Neural progenitor cell (in vitro differentiated cells): ENCODE measurements at regions not wholly inside any gene's neighbourhood (a gene's known extent, or its start where the extent isn't known, plus 50 kb on each side); places are given as distances from the start of the nearest gene placed in this dataset.

Experiments
- DNase-seq: peaks from one replicate; pipeline ENCODE4 v3.0.0-alpha.2; 2016; ENCODE audit warnings: low spot score
- H2AFZ ChIP-seq: fragments of 200-600 bp; sonication (generic); replicated peaks from 2 replicates; pipeline ENCODE4 v1.6.1; 2016; ENCODE audit warnings: antibody characterized with exemption
- H3F3A ChIP-seq: fragments of 200-600 bp; sonication (generic); 2 replicates; pipeline ENCODE4 v1.6.1; 2016; ENCODE audit warnings: antibody characterized with exemption, low read depth
- H3K27ac ChIP-seq: fragments of 200-600 bp; sonication (generic); 2 replicates; pipeline ENCODE4 v1.5.1; 2016; ENCODE audit warnings: mild to moderate bottlenecking
- H3K27me3 ChIP-seq: fragments of 200-600 bp; sonication (generic); 2 replicates; pipeline ENCODE4 v1.6.1; 2016; ENCODE audit warnings: mild to moderate bottlenecking, moderate library complexity
- H3K36me3 ChIP-seq: fragments of 200-600 bp; sonication (generic); 2 replicates; pipeline ENCODE4 v1.5.1; 2016
- H3K4me1 ChIP-seq: fragments of 200-600 bp; sonication (generic); 2 replicates; pipeline ENCODE4 v1.6.1; 2016; ENCODE audit warnings: mixed run types
- H3K4me2 ChIP-seq: fragments of 200-600 bp; sonication (generic); 2 replicates; pipeline ENCODE4 v1.6.1; 2016
- H3K4me3 ChIP-seq: fragments of 200-600 bp; sonication (generic); 2 replicates; pipeline ENCODE4 v1.5.1; 2016
- H3K79me2 ChIP-seq: fragments of 200-600 bp; sonication (generic); 2 replicates; pipeline ENCODE4 v1.6.1; 2016; ENCODE audit warnings: low read depth
- H3K9ac ChIP-seq: fragments of 200-600 bp; sonication (generic); 2 replicates; pipeline ENCODE4 v1.6.1; 2016
- H3K9me3 ChIP-seq: fragments of 200-600 bp; sonication (generic); 2 replicates; pipeline ENCODE4 v1.5.1; 2016; ENCODE audit warnings: low read depth
- H4K20me1 ChIP-seq: fragments of 200-600 bp; sonication (generic); 2 replicates; pipeline ENCODE4 v1.6.1; 2016; ENCODE audit warnings: low read depth
- H3K27ac Mint-ChIP-seq: 3 replicates; pipeline ENCODE4 v1.8.0; 2021; ENCODE audit warnings: mixed read lengths
- H3K27me3 Mint-ChIP-seq: 2 replicates; pipeline ENCODE4 v1.8.0; 2022; ENCODE audit warnings: low read depth, mild to moderate bottlenecking, inconsistent platforms, moderate library complexity, mixed read lengths; ENCODE audit not compliant: insufficient read depth
- H3K36me3 Mint-ChIP-seq: 3 replicates; pipeline ENCODE4 v1.8.0; 2021; ENCODE audit warnings: mixed read lengths
- H3K4me1 Mint-ChIP-seq: 3 replicates; pipeline ENCODE4 v1.8.0; 2021; ENCODE audit warnings: mixed read lengths
- H3K4me3 Mint-ChIP-seq: 3 replicates; pipeline ENCODE4 v1.8.0; 2021; ENCODE audit warnings: mild to moderate bottlenecking, moderate library complexity, mixed read lengths
- H3K9me3 Mint-ChIP-seq: 3 replicates; pipeline ENCODE4 v1.8.0; 2020; ENCODE audit warnings: mixed read lengths
- CTCF ChIP-seq: fragments of 200-600 bp; sonication (generic); IDR thresholded peaks from 2 replicates; pipeline ENCODE4 v1.5.1; 2017; ENCODE audit warnings: antibody characterized with exemption, mild to moderate bottlenecking
- EZH2 ChIP-seq: fragments of 200-600 bp; sonication (generic); IDR thresholded peaks from 2 replicates; pipeline ENCODE4 v1.6.1; 2017; ENCODE audit warnings: antibody characterized with exemption, mild to moderate bottlenecking, moderate library complexity
- EZH2phosphoT487 ChIP-seq: fragments of 200-600 bp; sonication (generic); IDR thresholded peaks from 2 replicates; pipeline ENCODE4 v1.6.1; 2017; ENCODE audit warnings: antibody characterized with exemption

DNA sequence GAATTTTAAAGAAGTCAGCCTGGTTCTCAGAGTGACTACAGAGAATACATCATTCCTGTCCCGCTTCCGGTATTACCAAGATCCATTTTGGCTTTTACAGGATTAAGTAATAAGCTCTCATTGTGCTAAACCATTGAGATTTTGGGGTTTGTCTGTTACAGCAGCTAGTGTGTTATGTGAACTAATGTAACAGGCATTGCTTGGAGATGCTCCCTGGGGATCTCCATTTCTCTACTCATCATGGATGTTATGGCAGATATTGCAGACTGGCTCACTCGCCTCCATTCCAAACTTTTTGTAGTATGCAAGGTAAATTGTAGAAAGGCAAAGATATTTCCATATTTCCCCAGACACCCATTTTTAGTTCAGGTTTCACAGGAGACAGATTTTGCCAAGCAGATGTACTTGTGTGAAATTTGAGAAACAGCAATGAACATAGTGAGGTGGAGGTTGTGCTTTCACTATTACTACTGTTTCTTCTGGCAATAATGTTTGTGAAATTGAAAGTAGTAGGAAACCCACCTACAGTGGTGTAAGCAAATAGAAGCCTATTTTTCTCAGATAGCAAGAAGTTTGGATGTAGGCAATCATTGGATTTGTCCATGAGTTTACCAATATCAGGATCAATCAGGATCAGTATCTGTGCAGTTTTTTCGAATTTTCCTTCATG lies 177.1 kb upstream of the GALNT15 start:
- DNase-seq = no peak
- Mint-ChIP-seq H3K27me3 (no peaks in the 10 kb centered on the region), H3K36me3 (no peaks in the 10 kb centered on the region), H3K4me3 (no peak overlapping the region), H3K9me3 (no peaks in the 10 kb centered on the region), H3K27ac (no peak overlapping the region), H3K4me1 (peaks cover 2% of the 10 kb centered on the region)
- Histone ChIP-seq H3F3A (no peaks in the 10 kb centered on the region), H3K4me3 (no peak overlapping the region), H4K20me1 (no peaks in the 10 kb centered on the region), H3K4me1 (no peaks in the 10 kb centered on the region), H3K79me2 (no peaks in the 10 kb centered on the region), H3K9me3 (no peaks in the 10 kb centered on the region), H3K36me3 (no peaks in the 10 kb centered on the region), H2AFZ (no peak overlapping the region), H3K9ac (no peak overlapping the region), H3K4me2 (no peak overlapping the region), H3K27ac (no peak overlapping the region), H3K27me3 (no peaks in the 10 kb centered on the region)
- TF ChIP-seq EZH2 (no peak), EZH2phosphoT487 (no peak), CTCF (no peak)

DNA sequence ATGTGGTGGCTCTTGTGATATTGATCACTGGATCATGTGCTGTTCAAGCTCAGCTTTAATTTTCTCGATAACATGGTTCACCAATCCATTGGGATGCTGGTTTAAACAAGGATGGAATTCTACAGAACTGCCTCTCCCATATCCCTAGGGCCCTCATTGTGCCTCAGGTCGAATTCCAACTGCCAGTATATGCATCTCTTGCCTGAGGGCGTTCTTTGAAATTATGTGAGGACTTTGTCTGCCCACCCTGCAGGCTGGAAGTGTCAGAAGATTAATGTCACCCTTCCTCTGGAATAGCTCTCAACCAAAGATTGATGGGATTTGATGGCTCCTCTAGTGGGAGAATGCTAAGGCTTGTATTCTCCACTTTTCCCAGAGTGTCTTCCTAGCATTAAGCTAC lies 175.6 kb upstream of the GALNT15 start:
- Histone ChIP-seq H3K79me2 (no peaks in the 10 kb centered on the region), H3K9ac (no peak overlapping the region), H3F3A (no peaks in the 10 kb centered on the region), H3K4me3 (no peak overlapping the region), H3K36me3 (no peaks in the 10 kb centered on the region), H3K4me1 (no peaks in the 10 kb centered on the region), H3K4me2 (no peak overlapping the region), H2AFZ (no peak overlapping the region), H4K20me1 (no peaks in the 10 kb centered on the region), H3K27ac (no peak overlapping the region), H3K9me3 (no peaks in the 10 kb centered on the region), H3K27me3 (no peaks in the 10 kb centered on the region)
- no peak for DNase-seq
- H3K27me3 Mint-ChIP-seq = no peaks in the 10 kb centered on the region
- no peaks in the 10 kb centered on the region for H3K9me3 Mint-ChIP-seq
- H3K4me3 Mint-ChIP-seq = no peak overlapping the region
- no peaks in the 10 kb centered on the region for H3K36me3 Mint-ChIP-seq
- peaks cover 2% of the 10 kb centered on the region for H3K4me1 Mint-ChIP-seq
- no peak for TF ChIP-seq CTCF
- H3K27ac Mint-ChIP-seq = no peak overlapping the region

- Histone ChIP-seq H3K4me3 (no peak overlapping the region), H2AFZ (no peak overlapping the region), H3K4me1 (no peaks in the 10 kb centered on the region), H3K4me2 (no peak overlapping the region), H3K9ac (no peak overlapping the region), H4K20me1 (no peaks in the 10 kb centered on the region), H3K36me3 (no peaks in the 10 kb centered on the region), H3K79me2 (no peaks in the 10 kb centered on the region), H3K9me3 (no peaks in the 10 kb centered on the region), H3K27ac (no peak overlapping the region), H3F3A (no peaks in the 10 kb centered on the region), H3K27me3 (no peaks in the 10 kb centered on the region)
- no peak overlapping the region for H3K4me3 Mint-ChIP-seq
- no peak overlapping the region for H3K27ac Mint-ChIP-seq
- no peaks in the 10 kb centered on the region for H3K36me3 Mint-ChIP-seq
- TF ChIP-seq EZH2phosphoT487 (no peak), CTCF (no peak), EZH2 (no peak)
- no peaks in the 10 kb centered on the region for H3K27me3 Mint-ChIP-seq
- no peaks in the 10 kb centered on the region for H3K4me1 Mint-ChIP-seq
- peaks cover 8% of the 10 kb centered on the region for H3K9me3 Mint-ChIP-seq
- DNase-seq = no peak
These were observed 169.7 kb upstream of the GALNT15 start for GRCh38 chr3:16004812-16005211.
